ENCODE measurements at regions not wholly inside any gene's neighbourhood (a gene's known extent, or its start where the extent isn't known, plus 50 kb on each side); places are given as distances from the start of the nearest gene placed in this dataset.

- TF ChIP-seq, protein P1, sequence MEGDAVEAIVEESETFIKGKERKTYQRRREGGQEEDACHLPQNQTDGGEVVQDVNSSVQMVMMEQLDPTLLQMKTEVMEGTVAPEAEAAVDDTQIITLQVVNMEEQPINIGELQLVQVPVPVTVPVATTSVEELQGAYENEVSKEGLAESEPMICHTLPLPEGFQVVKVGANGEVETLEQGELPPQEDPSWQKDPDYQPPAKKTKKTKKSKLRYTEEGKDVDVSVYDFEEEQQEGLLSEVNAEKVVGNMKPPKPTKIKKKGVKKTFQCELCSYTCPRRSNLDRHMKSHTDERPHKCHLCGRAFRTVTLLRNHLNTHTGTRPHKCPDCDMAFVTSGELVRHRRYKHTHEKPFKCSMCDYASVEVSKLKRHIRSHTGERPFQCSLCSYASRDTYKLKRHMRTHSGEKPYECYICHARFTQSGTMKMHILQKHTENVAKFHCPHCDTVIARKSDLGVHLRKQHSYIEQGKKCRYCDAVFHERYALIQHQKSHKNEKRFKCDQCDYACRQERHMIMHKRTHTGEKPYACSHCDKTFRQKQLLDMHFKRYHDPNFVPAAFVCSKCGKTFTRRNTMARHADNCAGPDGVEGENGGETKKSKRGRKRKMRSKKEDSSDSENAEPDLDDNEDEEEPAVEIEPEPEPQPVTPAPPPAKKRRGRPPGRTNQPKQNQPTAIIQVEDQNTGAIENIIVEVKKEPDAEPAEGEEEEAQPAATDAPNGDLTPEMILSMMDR (IDR thresholded peaks at IDR 0.05): no peak
- no peak for TF ChIP-seq ZNF232 (CRISPR knock-in tag; IDR thresholded peaks at IDR 0.05)
- no peak for TF ChIP-seq FOXJ3 (CRISPR knock-in tag; IDR thresholded peaks at IDR 0.05; ENCODE audit: borderline replicate concordance)
- TF ChIP-seq MXD4 (CRISPR knock-in tag; IDR thresholded peaks at IDR 0.05; ENCODE audit: borderline replicate concordance): no peak
- no peak for TF ChIP-seq RORB (CRISPR knock-in tag; IDR thresholded peaks at IDR 0.05)
- TF ChIP-seq, protein P2, sequence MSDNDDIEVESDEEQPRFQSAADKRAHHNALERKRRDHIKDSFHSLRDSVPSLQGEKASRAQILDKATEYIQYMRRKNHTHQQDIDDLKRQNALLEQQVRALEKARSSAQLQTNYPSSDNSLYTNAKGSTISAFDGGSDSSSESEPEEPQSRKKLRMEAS (CRISPR knock-in tag; IDR thresholded peaks at IDR 0.05): no peak
- TF ChIP-seq, protein P3, sequence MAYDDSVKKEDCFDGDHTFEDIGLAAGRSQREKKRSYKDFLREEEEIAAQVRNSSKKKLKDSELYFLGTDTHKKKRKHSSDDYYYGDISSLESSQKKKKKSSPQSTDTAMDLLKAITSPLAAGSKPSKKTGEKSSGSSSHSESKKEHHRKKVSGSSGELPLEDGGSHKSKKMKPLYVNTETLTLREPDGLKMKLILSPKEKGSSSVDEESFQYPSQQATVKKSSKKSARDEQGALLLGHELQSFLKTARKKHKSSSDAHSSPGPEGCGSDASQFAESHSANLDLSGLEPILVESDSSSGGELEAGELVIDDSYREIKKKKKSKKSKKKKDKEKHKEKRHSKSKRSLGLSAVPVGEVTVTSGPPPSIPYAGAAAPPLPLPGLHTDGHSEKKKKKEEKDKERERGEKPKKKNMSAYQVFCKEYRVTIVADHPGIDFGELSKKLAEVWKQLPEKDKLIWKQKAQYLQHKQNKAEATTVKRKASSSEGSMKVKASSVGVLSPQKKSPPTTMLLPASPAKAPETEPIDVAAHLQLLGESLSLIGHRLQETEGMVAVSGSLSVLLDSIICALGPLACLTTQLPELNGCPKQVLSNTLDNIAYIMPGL (CRISPR knock-in tag; IDR thresholded peaks at IDR 0.05): no peak
- no peak for TF ChIP-seq CREB1 (CRISPR knock-in tag; IDR thresholded peaks at IDR 0.05)
- TF ChIP-seq, protein P4, sequence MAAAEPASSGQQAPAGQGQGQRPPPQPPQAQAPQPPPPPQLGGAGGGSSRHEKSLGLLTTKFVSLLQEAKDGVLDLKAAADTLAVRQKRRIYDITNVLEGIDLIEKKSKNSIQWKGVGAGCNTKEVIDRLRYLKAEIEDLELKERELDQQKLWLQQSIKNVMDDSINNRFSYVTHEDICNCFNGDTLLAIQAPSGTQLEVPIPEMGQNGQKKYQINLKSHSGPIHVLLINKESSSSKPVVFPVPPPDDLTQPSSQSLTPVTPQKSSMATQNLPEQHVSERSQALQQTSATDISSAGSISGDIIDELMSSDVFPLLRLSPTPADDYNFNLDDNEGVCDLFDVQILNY (CRISPR knock-in tag; IDR thresholded peaks at IDR 0.05): no peak
Observed at GRCh38 chr3:65006300-65006739, 318.5 kb upstream of the ADAMTS9 start.

Measured in WTC11 (cell line).